ENCODE measurements at regions not wholly inside any gene's neighbourhood (a gene's known extent, or its start where the extent isn't known, plus 50 kb on each side); places are given as distances from the start of the nearest gene placed in this dataset.

GRCh38 chr1:119268879-119269278 lies 99.7 kb upstream of the HAO2 start:
- H3K4me3 ChIP-seq (ENCODE audit: low read length), result no peak overlapping the region
- H3F3A ChIP-seq (ENCODE audit: control insufficient read depth, insufficient read depth), result no peaks in the 10 kb centered on the region
- H3K9me2 ChIP-seq (replicated peaks; ENCODE audit: control insufficient read depth, low read length), result no peaks in the 10 kb centered on the region
- H3K9me3 ChIP-seq (ENCODE audit: control insufficient read depth, insufficient read depth, low read length), result no peaks in the 10 kb centered on the region
- H3K79me2 ChIP-seq (ENCODE audit: control insufficient read depth, low read length), result no peaks in the 10 kb centered on the region
- H3K27ac ChIP-seq (ENCODE audit: low read depth, low read length), result no peak overlapping the region
- no peak overlapping the region for H3K4me2 ChIP-seq (ENCODE audit: low read length)
- no peak for TF ChIP-seq EZH2phosphoT487 (IDR thresholded peaks at IDR 0.05; ENCODE audit: borderline replicate concordance, low read length)
- TF ChIP-seq CTCF (IDR thresholded peaks at IDR 0.05; ENCODE audit: low read depth, low read length, poor library complexity, severe bottlenecking), result no peak
- H3K36me3 ChIP-seq (ENCODE audit: control insufficient read depth, low read length), result no peaks in the 10 kb centered on the region
- no peaks in the 10 kb centered on the region for H3K4me1 ChIP-seq (ENCODE audit: control insufficient read depth, low read length)
- no peaks in the 10 kb centered on the region for H3K27me3 ChIP-seq (ENCODE audit: control insufficient read depth, low read length)
- no peaks in the 10 kb centered on the region for H4K20me1 ChIP-seq (ENCODE audit: control insufficient read depth, insufficient read depth, low read depth, low read length)

DNA sequence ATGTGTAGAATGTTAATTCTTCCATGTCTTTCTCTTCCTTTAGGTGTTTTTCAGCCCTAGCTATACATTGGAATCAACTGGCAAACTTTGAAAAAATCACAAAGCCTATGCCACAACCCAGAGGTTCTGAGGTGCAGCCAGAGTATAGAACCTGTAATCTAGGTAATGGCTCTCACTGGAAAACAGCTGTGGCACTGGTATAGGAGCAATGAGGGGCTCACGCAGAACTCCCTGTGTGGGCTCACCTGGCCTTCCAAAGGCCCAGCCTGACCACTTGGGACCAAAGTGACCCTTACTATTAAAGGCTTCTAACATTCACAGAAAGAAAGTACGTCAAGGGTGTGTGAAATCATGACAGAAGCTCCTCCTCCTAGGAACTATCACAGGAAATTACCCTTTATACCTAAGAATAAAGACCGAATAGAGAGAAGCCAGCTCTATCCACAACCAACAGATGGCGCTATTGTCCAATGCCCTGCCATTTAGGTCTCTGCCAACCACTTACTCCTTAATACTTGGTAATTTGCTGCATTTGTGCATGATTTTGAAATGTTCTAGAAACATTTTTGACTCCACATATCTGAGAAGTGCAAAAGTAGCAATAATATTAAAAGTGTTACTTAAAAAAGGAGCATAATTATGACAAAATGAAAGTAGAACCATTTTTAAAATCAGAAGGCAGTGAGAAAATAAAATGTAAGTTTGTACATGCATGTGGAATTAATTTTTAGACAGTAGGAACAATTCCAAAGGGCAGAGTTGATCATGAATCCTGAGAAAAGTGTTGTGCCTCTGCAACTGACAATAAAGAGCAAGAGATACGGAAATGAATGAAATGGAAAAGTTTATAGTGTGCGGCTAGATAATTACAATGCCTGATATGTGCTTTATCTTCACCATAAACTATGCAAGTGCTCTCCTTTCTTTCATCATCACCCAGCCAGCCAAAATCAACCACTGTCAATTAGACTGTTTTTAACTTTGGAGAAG lies 93.1 kb upstream of the HAO2 start:
- Histone ChIP-seq H3K4me3 (ENCODE audit: low read length) (no peak overlapping the region), H3K9me3 (ENCODE audit: control insufficient read depth, insufficient read depth, low read length) (no peaks in the 10 kb centered on the region), H3K4me2 (ENCODE audit: low read length) (no peak overlapping the region), H4K20me1 (ENCODE audit: control insufficient read depth, insufficient read depth, low read depth, low read length) (no peaks in the 10 kb centered on the region), H3K4me1 (ENCODE audit: control insufficient read depth, low read length) (no peaks in the 10 kb centered on the region), H3K9me2 (replicated peaks; ENCODE audit: control insufficient read depth, low read length) (no peaks in the 10 kb centered on the region), H3K36me3 (ENCODE audit: control insufficient read depth, low read length) (no peaks in the 10 kb centered on the region), H3F3A (ENCODE audit: control insufficient read depth, insufficient read depth) (no peaks in the 10 kb centered on the region), H3K27me3 (ENCODE audit: control insufficient read depth, low read length) (no peaks in the 10 kb centered on the region), H3K27ac (ENCODE audit: low read depth, low read length) (no peak overlapping the region), H3K79me2 (ENCODE audit: control insufficient read depth, low read length) (no peaks in the 10 kb centered on the region)
- TF ChIP-seq CTCF (IDR thresholded peaks at IDR 0.05; ENCODE audit: low read depth, low read length, poor library complexity, severe bottlenecking) (peak; percentile 92), EZH2phosphoT487 (IDR thresholded peaks at IDR 0.05; ENCODE audit: borderline replicate concordance, low read length) (no peak)

DNA sequence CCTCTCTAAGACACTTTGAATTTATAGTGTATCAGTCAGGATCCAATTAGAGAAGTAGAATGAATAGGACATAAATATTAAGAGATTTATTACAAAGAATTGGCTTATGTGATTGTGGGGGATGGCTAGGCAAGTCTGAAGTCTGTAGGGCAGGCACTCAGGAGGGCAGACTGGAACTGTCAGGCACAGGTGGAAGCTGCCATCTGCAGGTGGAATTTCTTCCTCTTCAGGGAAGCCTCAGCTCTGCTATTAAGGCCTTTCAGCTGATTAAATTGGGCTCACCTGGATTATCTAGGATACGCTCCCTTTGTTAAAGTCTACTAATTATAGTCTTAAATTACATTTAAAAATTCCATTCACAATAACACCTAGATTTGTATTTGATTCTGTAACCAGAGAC lies 92.0 kb upstream of the HAO2 start:
- no peak overlapping the region for H3K4me2 ChIP-seq (ENCODE audit: low read length)
- no peak for TF ChIP-seq CTCF (IDR thresholded peaks at IDR 0.05; ENCODE audit: low read depth, low read length, poor library complexity, severe bottlenecking)

More for the DNA sequence above, 92.0 kb upstream of the HAO2 start:
- Histone ChIP-seq H3K27ac (ENCODE audit: low read depth, low read length) (no peak overlapping the region), H3K27me3 (ENCODE audit: control insufficient read depth, low read length) (no peaks in the 10 kb centered on the region), H3F3A (ENCODE audit: control insufficient read depth, insufficient read depth) (no peaks in the 10 kb centered on the region), H3K9me2 (replicated peaks; ENCODE audit: control insufficient read depth, low read length) (no peaks in the 10 kb centered on the region), H3K4me3 (ENCODE audit: low read length) (no peak overlapping the region), H3K4me1 (ENCODE audit: control insufficient read depth, low read length) (no peaks in the 10 kb centered on the region), H3K9me3 (ENCODE audit: control insufficient read depth, insufficient read depth, low read length) (no peaks in the 10 kb centered on the region), H3K36me3 (ENCODE audit: control insufficient read depth, low read length) (no peaks in the 10 kb centered on the region), H3K79me2 (ENCODE audit: control insufficient read depth, low read length) (no peaks in the 10 kb centered on the region), H4K20me1 (ENCODE audit: control insufficient read depth, insufficient read depth, low read depth, low read length) (no peaks in the 10 kb centered on the region)

Data from DOHH2 (cell line).